ENCODE measurements at regions not wholly inside any gene's neighbourhood (a gene's known extent, or its start where the extent isn't known, plus 50 kb on each side); places are given as distances from the start of the nearest gene placed in this dataset.

DNA sequence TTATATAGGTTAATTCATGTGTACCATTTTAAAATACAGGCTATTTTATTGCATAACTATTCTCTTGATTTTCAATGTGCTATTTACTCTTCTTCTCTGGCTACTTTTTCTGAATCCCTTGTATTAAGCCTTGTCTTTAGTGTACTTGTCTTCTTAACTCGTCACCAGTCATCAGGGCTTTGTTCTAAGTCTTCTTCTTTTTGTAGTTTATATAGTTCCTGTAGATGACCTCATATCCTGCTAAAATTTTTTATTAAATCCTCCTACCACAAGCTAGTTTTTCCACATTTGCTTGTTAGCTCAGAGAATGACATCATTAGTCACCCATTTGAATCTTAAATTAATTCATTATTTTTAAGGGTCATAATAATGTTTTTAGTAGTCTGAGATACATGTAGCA, 1281.9 kb downstream of the KCNT2 start:
- TF ChIP-seq CEBPB (IDR thresholded peaks at IDR 0.05; ENCODE audit: borderline replicate concordance in 1 of 2, low read depth in 2 of 2, low read length in 2 of 2), result no peak
- no peak for TF ChIP-seq POLR2A (IDR thresholded peaks at IDR 0.05; ENCODE audit: low read depth, low read length)
- TF ChIP-seq BRCA1 (IDR thresholded peaks at IDR 0.05; ENCODE audit: low read depth, low read length), result no peak
- TF ChIP-seq SMC3 (IDR thresholded peaks at IDR 0.05; ENCODE audit: borderline replicate concordance, low read length), result no peak
